ENCODE measurements at regions not wholly inside any gene's neighbourhood (a gene's known extent, or its start where the extent isn't known, plus 50 kb on each side); places are given as distances from the start of the nearest gene placed in this dataset.
A peak's percentile ranks its signal among the peaks of the same experiment; 100 is the strongest.

DNA sequence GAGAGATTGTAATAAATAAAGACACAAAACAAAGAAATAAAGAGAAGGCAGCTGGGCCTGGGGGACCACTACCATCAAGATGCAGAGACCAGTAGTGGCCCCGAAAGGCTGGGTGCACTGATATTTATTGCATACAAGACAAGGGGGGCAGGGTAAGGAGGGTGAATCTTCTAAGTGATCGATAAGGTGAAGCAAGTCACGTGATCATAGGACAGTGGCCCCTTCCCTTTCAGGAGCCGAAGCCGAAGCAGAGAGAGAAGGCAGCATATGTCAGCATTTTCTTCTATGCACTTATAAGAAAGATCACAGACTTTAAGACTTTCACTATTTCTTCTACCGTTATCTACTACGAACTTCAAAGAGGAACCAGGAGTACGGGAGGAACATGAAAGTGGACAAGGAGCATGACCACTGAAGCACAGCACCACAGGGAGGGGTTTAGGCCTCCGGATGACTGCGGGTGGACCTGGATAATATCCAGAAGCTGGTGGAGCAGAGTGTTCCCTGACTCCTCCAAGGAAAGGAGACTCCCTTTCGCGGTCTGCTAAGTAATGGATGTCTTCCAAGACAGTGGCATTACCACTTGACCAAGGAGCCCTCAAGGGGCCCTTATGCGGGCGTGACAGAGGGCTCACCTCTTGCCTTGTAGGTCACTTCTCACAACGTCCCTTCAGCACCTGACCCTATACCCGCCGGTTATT, 126.4 kb downstream of the RBM46 start:
- FAIRE-seq (peak; percentile 75), DNase-seq (ENCODE audit: low spot score) (peak; percentile 61)

DNA sequence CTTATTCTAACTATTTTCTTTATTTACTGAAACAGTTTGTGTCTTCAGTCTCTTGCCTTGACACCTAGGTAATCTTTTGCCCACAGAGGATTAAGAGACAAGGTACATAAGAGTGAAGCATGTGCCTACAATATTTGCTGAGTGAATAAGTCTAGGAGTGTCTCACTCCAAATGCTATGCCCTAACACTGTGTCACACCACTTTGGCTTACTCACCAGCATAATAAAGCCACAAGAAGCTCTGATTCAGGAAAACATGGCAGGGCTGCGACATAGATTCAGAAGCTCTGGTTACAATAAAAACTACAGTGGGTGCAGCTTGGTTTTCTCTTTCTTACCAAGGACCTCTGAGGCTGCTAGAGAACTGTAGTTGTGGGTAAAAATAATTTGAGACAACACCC, 127.1 kb downstream of the RBM46 start:
- DNase-seq (ENCODE audit: low spot score) (peak; percentile 75), FAIRE-seq (peak; percentile 79)

DNA sequence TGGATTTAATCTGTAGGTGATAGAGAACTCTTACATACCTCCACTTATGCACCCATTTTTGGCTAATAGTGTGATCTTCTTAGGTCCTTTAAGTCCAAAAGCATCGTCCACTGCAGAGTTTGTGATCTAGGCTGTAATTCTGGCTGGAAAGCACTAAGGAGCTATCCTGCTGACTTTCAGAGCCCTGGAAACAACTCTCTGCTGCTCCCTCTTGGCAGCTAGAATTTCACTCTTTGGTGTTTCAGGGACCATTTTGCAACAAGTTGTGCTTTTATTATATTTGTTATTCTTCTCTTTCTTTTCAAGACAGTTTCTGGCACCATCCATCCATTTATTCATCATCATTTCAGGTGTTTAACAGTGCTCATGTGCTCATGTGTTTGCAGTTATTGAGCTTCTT, 130.0 kb downstream of the RBM46 start:
- FAIRE-seq (no peak), DNase-seq (ENCODE audit: low spot score) (no peak)

DNA sequence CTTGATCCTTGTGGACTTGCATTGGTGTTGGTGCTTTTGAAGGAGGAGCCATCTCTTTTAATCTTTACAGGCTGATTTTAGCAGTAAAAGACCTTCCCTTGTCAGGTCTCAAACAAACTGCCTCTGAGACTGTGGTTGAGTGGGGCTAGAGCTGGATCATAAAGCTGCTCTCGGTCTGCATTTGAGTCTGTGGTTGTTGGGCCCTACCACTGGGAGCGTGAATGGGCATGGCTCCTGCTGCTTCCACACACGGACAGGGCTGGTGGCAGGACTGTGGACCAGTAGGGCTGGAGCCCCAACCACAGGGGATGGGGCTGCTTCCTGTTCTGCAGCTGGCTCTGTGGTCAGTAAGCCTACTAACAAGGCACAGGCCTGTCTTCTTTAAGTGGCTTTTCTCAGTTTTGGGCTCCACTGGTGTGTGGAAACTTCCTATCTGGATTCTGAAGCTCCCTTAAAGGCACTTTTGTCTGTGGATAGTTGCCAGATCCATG, 130.6 kb downstream of the RBM46 start:
- FAIRE-seq (no peak), DNase-seq (ENCODE audit: low spot score) (no peak)

DNA sequence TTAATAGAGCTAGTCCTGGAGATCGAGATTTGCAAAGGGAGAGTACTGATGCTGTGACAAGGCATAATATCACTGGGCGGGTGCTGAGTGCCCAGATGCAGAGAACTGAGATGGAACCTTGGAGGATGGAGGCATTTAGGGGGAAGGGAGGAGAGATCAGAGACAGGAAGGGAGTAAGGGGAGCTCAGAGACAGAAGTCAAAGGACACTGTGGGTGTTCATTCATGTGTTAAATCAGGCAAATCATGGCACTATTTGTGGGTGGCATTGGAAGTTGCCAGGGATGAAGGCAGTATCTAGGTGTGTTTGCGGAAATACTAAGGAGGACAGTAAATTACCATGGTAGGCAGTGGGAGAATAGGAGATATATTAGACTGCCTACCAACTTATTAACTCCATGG, 135.0 kb downstream of the RBM46 start:
- no peak for FAIRE-seq
- no peak for DNase-seq (ENCODE audit: low spot score)

DNA sequence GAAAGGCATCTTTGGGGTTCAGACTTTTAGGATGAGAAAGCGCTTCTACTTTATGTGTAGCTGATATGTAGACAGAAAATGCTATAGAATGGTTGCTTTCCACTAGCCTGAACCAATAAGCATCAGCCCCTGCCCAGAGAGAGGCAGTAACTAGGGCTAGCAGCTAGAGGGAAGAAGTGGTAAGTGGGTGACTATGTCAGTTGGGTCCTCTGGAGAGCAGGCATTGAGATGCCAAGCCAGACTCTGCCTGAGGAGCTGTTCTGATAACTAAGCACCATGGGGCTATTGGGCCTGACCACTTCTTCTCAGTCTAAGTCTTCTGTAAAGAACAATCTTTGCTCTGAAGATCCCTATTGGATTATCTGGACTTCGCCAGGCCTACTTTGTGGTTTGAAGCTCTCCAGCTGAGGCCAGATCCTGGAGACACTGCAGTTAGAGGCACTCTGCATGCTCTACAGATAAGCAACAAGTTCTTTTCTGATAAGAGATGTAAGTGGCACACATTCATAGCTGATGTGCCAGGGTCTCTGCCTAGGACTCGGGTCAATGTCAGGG, 146.1 kb downstream of the RBM46 start:
- DNase-seq (ENCODE audit: low spot score) (no peak), FAIRE-seq (no peak)

DNA sequence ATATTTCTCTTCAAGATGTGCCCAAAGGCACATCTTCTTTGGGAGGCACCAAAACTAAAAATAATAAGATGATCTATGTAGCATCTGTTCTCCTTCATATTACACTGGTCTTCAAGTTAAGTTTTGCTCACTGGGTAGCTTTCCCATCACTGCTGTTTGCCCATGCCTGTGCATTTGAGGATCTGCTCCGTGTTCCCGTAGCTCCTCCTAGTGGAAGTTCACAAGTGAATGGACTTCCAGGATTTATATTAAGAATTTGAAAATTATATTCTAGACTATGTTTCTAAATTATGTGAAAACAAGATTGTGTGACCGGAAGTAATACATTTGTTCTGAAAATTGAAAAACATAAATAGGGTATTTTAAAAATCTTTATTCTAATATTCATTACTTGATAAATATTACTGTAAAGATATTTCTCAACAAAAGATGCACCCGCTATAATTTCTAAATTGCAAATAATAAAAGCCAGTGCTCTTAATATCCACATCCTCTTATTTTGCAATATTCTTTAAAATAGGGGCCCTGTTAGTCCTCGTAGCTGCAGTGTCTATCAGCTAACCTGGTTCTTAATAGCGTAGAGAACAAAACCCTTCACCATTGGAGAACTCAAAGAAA, 147.7 kb downstream of the RBM46 start:
- FAIRE-seq (no peak), DNase-seq (ENCODE audit: low spot score) (no peak)

DNA sequence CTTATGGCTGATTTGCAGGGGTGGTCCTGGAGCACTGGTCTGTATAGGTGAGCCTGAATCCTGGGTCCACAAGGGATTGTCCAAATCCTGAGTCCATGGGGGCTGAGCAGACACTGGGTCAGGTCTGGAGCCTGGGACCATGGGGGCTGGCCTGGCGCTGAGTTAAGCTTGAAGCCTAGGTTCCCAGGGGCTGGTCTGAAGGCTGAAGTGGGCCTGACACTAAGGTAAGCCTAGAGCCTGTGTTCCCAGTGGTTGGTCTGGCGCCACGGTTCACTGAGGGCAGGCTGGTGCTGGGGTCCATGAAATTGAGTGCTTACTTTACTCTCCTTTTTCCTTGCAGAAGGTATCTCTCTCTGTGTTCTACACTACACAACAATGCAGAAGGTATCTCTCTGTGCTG, 155.8 kb downstream of the RBM46 start:
- DNase-seq (ENCODE audit: low spot score) (no peak), FAIRE-seq (no peak)

DNA sequence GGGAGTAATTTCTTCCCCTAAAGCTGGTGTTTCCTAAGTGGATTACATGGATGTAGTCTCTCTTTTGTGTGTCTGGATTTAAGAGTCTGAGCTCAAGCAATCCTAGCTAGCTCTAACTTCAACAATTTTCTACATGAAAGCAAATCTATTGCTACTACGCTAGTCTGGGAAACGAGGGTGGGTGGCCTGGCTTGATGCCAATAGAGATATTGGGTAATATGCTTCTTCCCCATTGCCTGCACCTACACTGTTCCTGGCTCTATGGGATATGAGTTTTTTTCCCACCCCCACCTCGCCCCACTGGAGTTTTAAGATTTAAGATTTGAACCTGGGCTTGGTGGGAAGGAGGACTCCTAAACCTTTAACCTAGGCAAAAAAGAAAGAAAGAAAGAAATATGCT, 158.8 kb downstream of the RBM46 start:
- FAIRE-seq (no peak), DNase-seq (ENCODE audit: low spot score) (no peak)

DNA sequence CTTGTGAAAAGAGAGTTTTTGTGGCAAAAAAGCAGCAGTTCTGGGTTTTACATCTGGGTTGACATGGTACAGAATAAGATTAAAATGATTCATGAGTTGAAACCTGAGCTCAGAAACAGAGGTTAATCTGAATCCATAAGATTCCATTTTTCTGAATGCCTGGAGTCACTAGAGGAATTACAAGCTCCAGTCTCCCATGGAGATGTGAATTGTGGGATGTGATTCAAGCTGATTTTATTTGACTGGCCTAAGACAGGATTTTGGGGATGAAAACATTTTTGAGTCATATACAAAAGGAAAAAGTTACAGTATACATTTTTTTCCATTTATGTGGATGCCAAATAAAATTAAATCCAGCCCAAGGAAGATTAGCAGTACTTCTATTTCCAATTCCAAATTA, 161.1 kb downstream of the RBM46 start:
- DNase-seq (ENCODE audit: low spot score) (no peak), FAIRE-seq (no peak)

DNA sequence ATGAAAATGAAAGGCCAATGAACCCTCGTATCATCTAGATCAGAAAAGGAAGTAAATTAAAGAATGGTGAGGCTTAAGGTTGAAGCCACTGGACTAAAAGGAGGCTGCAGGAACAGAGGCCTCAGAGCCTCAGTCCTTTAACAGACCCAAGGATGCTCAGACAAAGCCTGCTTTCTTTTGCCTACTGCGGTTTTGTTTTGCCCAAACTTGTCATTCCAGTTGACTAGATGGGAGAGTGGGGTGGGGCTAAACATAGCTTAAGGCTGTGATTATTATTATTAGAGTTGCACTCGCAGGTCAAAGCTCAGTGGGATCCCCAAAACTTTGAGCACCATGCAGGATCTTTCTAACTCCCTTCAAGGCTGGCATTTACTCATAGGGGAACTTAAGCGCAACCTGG, 163.9 kb downstream of the RBM46 start:
- no peak for DNase-seq (ENCODE audit: low spot score)
- FAIRE-seq: no peak

DNA sequence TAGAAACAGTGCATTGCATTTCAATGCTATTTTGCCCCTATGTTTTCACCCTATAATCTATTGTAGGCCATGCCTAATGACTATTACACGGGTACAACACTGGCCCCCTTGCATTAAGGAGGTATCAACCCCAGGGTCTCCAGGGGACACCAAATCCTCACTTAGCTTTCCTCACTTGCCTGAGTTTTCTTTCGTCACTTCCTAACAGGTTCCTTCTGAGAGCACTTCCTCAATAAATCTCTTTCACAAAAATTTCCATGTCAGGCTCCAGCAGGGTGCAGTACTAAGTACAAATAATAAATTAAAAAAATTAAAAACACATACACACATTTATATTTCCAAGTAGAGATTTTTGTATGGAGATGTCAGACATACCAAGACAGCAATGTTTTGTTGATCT, 165.0 kb downstream of the RBM46 start:
- DNase-seq (ENCODE audit: low spot score) (no peak), FAIRE-seq (no peak)

DNA sequence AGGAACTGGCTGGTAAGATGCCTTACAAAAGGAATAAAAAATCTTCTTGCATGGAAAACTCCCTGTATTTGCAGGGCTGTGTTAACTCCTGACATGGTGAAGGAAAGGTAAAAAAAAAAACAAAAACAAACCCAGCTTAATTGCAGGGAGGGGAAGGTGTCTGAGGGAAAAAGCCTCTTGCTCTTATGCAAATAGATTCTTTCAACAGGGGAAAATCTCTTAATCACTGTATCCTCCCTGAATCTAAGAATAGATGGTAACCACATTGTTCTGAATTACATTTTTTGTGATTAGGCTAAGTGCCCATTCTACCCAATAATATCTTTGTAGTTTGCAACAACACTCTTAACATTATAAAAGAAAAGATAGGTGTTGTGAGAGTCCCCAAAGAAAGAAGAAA, 172.6 kb downstream of the RBM46 start:
- FAIRE-seq: no peak
- DNase-seq (ENCODE audit: low spot score): no peak

DNA sequence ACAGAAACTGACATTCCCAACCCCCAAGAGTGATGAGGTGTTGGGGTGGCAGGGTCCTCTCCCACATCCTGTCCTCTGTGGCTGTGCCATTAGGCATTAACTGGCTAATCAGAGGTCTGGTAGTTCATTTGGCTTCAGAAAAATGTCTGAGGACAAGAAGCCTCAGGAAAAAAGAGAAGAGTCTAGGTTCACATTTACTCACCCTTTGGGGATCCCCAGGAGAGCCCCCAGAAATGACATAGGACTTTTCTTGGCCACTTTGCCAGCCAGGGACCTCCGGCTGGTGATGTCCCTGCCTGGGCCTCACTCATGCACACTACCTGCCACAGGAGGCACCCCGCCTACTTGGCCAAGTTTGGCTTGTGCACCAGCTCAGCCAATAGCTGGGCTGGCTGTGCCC, 173.0 kb downstream of the RBM46 start:
- FAIRE-seq: no peak
- DNase-seq (ENCODE audit: low spot score): no peak

DNA sequence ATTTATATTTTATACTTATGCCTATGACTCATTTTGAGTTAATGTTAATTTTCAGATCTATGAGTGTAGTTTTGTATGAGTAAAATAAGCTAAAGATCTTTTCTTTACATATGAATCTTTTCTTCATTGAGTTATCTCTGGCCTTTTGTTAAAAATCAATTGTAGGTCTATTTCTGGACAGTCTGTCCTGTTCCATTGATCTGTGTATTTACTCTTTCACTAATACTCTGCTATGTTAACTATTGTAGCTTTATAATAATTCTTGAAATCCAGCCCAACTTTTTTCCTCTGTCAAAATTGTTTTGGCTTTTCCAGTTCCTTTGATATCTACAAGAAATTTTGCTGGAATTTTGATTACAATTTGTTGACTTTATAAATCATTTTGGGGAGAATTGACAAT, 177.0 kb downstream of the RBM46 start:
- FAIRE-seq: no peak
- no peak for DNase-seq (ENCODE audit: low spot score)

DNA sequence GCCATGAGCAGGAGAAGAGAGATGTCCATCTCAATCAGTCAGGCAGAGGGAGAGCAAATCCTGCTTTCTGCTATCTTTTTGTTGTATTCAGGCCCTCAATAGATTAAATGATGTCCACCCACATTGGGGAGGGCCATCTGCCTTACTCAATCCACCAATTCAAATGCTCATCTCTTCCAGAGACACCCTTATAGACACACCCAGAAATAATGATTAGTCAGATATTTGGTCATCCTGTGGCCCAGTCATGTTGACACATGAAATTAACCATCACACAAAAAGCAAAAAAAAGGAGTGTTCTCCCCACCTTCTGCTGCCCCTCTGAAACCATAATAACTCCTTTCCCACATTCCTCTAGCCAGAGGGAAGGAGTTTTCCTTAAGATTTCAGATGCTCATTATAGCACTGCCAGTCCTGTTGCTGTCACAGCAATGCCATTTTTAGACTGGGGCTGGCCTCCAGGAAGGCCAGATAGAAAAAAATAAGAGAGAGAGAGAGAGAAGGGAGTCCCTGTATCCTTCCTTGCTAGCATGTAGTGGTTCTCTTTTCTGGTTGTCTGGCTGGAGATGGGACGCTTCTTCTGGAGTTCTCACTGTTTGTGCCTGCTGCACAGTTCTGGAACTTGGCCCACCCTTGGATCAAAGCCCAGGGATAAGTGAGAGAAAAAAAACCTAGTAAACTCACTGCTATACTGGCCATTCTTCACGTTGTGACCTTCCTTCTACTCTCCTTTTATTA, 177.7 kb downstream of the RBM46 start:
- FAIRE-seq: no peak

DNA sequence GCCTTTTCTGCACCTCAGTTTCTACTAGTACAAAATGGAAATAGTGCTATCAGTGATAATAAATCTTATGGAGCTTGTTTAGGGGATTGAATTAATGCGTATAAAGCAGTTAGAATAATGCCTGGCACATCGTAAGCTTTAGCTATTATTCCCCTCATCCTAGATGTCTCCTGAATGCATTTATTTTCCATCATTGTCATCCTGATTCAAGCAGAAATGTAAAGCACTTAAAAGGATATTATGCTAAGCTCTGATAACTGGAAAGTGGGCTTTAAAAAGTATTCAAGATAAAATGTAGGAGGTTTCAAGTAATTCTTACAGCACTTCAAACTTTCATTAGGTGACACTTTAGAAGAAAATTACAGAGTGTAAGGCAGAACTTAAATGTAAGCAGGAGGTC, 178.7 kb downstream of the RBM46 start:
- no peak for DNase-seq (ENCODE audit: low spot score)
- FAIRE-seq: no peak

More for the DNA sequence above, 177.7 kb downstream of the RBM46 start:
- DNase-seq (ENCODE audit: low spot score): no peak

DNA sequence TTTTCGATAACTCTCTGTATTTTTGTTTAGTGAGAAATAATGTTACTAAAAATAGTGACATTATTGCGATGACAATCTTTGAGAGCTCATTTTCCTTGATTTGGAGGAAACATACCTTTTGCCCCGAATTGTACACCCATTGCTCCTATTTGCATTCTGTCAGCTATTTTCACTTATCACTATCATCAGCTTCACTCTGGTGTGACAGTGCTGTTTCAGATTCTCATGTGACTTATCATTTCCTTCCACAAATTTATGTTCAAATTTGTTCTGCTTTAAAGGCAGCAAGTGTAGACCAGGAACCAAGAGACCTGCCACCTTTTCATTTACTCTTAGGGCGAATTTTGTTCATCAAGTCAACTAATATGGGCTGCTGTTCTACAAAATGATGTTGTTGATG, 179.4 kb downstream of the RBM46 start:
- FAIRE-seq: no peak
- no peak for DNase-seq (ENCODE audit: low spot score)

DNA sequence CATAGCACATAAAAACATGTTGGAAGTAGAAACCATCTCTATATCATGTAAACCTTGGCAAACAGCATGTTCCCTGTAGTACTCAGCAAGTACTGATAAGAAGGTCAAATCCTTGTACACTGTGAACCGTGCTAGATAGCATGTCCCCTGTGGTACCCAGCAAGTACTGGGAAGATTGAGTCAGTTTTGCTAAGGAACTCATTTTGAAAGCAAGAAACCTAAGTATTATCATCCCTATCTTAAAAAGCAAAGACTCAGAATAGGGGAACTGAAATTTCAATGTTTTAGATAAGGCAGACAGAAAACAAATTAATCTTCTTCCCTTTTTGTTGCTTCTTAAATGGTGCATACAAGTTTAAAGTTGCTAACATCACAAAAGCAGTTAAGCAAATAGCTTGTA, 180.2 kb downstream of the RBM46 start:
- DNase-seq (ENCODE audit: low spot score): no peak
- FAIRE-seq: no peak

DNA sequence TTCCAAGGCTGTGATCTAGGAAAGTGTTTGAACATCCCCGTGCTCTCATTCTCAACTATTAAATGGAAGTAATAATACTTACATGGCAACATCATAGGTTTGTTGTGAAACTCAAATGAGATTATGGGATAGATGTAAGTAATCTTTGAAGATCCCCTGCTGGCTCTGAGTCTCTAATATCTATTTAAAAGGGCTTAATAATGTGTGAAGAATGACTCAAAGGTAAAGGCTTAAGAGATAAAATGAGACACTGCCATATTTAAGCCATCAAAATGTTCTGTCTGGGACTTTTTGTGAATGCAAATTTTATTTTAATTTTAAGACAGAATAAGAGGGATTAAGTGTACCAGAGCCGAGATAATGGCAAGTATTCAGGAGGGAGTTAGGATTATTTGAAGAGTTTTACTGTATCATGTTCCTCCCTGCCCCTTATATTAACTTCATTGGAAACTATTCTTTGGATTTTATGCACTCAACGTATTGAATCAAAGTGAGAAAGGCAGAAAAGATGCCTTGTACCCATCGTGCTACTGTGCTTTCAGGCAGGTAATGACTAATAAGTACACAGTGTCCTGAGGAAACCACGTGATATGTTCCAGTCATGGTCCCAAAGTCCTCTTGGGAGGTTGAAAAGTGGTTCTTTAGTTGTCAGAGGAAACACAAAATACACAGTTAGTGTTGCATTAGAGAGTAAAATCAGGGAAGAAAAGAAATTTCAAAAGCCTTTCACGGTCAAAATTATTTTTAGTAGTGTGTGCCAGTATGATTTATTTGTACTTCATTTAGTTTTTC, 192.4 kb downstream of the RBM46 start:
- no peak for DNase-seq (ENCODE audit: low spot score)
- no peak for FAIRE-seq

DNA sequence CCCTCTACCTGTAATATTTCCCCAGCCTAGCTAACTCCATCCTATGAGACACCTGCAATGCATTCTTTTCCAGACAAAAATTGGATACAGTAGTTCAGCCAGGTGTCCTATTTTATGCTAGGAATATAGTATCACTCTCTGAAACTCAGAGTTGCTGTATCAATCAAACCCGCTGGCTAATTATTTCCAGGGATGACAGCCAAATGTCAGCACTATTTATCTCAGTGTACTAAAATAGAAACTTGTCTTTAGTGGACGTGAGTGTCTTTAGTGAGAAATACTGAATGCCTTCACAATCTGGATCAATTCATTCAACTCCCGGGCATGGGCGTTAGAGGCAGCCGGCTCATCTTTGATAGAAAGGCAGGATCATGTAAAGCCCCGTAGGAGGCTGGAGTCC, 196.2 kb downstream of the RBM46 start:
- DNase-seq (ENCODE audit: low spot score) (no peak), FAIRE-seq (no peak)

Data from RCC 7860 (cell line).